HepG2 (cell line): ENCODE measurements at regions not wholly inside any gene's neighbourhood (a gene's known extent, or its start where the extent isn't known, plus 50 kb on each side); places are given as distances from the start of the nearest gene placed in this dataset.

Experiments used
- ATAC-seq: fragments of 200-7000 bp; cut with Tn5 transposase; 3 replicates; pipeline ENCODE4 v1.9.1; 2020; ENCODE audit warnings: mild to moderate bottlenecking, moderate library complexity
- BruUV-seq: library from RNA; stranded (reverse); fragments of 400-500 nt; replicated peaks from 2 replicates; lab custom pipeline; 2021; lab: Mats Ljungman, UMichigan
- CTCF ChIA-PET: fragments of 300-600 bp; formaldehyde crosslinking; extraction: SDS; loops from one replicate; lab custom pipeline; 2021; ENCODE audit warnings: low total read pairs, inconsistent platforms, low intra/inter-chr PET ratio; lab: Yijun Ruan, JAX
- POLR2A ChIA-PET: fragments of 350-600 bp; sonication (Branson Sonifier 250); formaldehyde crosslinking; loops from one replicate; lab custom pipeline; 2020; ENCODE audit warnings: antibody characterized with exemption, inconsistent platforms; lab: Yijun Ruan, JAX
- DNase-seq: peaks from one replicate; pipeline ENCODE4 v3.0.0-alpha.2; 2015; ENCODE audit warnings: low spot score
- FAIRE-seq: peaks from 3 replicates; lab custom pipeline; 2011; peaks lifted over from hg19 to GRCh38; lab: Jason Lieb, UNC
- H2AFZ ChIP-seq: one replicate; pipeline ENCODE4 v1.6.1; 2011; ENCODE audit warnings: low read length, inconsistent platforms
- H3K27ac ChIP-seq: fragments of 300-600 bp; 3 replicates; pipeline ENCODE4 v1.8.0; 2011; ENCODE audit warnings: mixed run types, mild to moderate bottlenecking, mixed read lengths, low read length, inconsistent platforms; ENCODE audit not compliant: insufficient read depth; ENCODE audit errors: extremely low read length
- H3K27me3 ChIP-seq, 2 experiments: fragments of 200-600 bp in 1 of 2; 2 replicates in 1 of 2; 3 replicates in 1 of 2; pipeline versions ENCODE4 v1.6.0 to v1.8.0; 2011; ENCODE audit warnings: low read length in 2 of 2, mild to moderate bottlenecking in 2 of 2, moderate library complexity in 2 of 2, inconsistent platforms in 1 of 2; ENCODE audit not compliant: insufficient read depth in 2 of 2, control insufficient read depth in 1 of 2
- H3K36me3 ChIP-seq, 2 experiments: fragments of 200-600 bp in 1 of 2; replicated peaks in 1 of 2; 2 replicates in 1 of 2; 3 replicates in 1 of 2; pipeline versions ENCODE4 v1.5.1 to v1.8.0; 2011; ENCODE audit warnings: low read length in 2 of 2, inconsistent platforms in 1 of 2; ENCODE audit not compliant: insufficient read depth in 2 of 2, control insufficient read depth in 1 of 2
- H3K4me1 ChIP-seq: 2 replicates; pipeline ENCODE4 v1.5.1; 2012; ENCODE audit warnings: low read length, inconsistent platforms; ENCODE audit not compliant: insufficient read depth
- H3K4me2 ChIP-seq: 2 replicates; pipeline ENCODE4 v1.6.0; 2011; ENCODE audit warnings: low read depth, low read length, inconsistent platforms
- H3K4me3 ChIP-seq, 3 experiments: fragments of 200-600 bp in 1 of 3; sonication (generic), shearing (Covaris generic) in 1 of 3; replicated peaks in 1 of 3; 2 replicates each; pipeline ENCODE4 v1.5.1; 2011 to 2016; ENCODE audit warnings: low read length in 3 of 3, inconsistent platforms in 2 of 3, low read depth in 2 of 3, mild to moderate bottlenecking in 2 of 3, control low read depth in 1 of 3, mixed read lengths in 1 of 3; ENCODE audit not compliant: insufficient read depth in 1 of 3
- H3K79me2 ChIP-seq: one replicate; pipeline ENCODE4 v1.6.1; 2011; ENCODE audit warnings: low read length, inconsistent platforms; ENCODE audit not compliant: insufficient read depth
- H3K9ac ChIP-seq: 2 replicates; pipeline ENCODE4 v1.6.0; 2011; ENCODE audit warnings: mild to moderate bottlenecking, low read depth, low read length, inconsistent platforms; ENCODE audit not compliant: insufficient read depth
- H3K9me3 ChIP-seq: 2 replicates; pipeline ENCODE4 v1.5.1; 2012; ENCODE audit warnings: mild to moderate bottlenecking, low read length
- H4K20me1 ChIP-seq: 2 replicates; pipeline ENCODE4 v1.6.0; 2011; ENCODE audit warnings: inconsistent platforms, mild to moderate bottlenecking, low read length, moderate library complexity; ENCODE audit not compliant: insufficient read depth
- AGO2 ChIP-seq: fragments of 200-400 bp; formaldehyde crosslinking; optimal IDR thresholded peaks from 2 replicates; pipeline ENCODE3; 2017; ENCODE audit warnings: mild to moderate bottlenecking, low read depth, low read length, moderate library complexity
- CBFB ChIP-seq: sonication (generic); formaldehyde crosslinking; IDR thresholded peaks from 2 replicates; pipeline ENCODE4 v1.4.0; 2020; ENCODE audit warnings: missing genetic modification reagents
- GATAD1 ChIP-seq: IDR thresholded peaks from 2 replicates; pipeline ENCODE4 v1.6.1; 2016; ENCODE audit warnings: missing genetic modification reagents, missing compliant biosample characterization
- HNF4A ChIP-seq: sonication (generic); formaldehyde crosslinking; IDR thresholded peaks from 2 replicates; pipeline ENCODE4 v1.4.0; 2020; ENCODE audit warnings: missing genetic modification reagents
- KAT8 ChIP-seq: IDR thresholded peaks from 2 replicates; pipeline ENCODE4 v1.6.1; 2016; ENCODE audit warnings: missing genetic modification reagents, missing compliant biosample characterization
- PHF21A ChIP-seq: sonication (generic); formaldehyde crosslinking; IDR thresholded peaks from 2 replicates; pipeline ENCODE4 v1.5.0; 2020; ENCODE audit warnings: mild to moderate bottlenecking, missing genetic modification reagents
- RXRA ChIP-seq: sonication (generic); formaldehyde crosslinking; IDR thresholded peaks from 2 replicates; pipeline ENCODE4 v1.5.1; 2020; ENCODE audit warnings: missing genetic modification reagents
- SALL2 ChIP-seq: sonication (generic); formaldehyde crosslinking; IDR thresholded peaks from 2 replicates; pipeline ENCODE4 v1.8.1; 2023; ENCODE audit warnings: mild to moderate bottlenecking, missing genetic modification reagents, inconsistent platforms
- SMAD9 ChIP-seq: sonication (generic); formaldehyde crosslinking; IDR thresholded peaks from 2 replicates; pipeline ENCODE4 v1.5.1; 2020; ENCODE audit warnings: mild to moderate bottlenecking, missing genetic modification reagents
- SRY ChIP-seq: sonication (generic); formaldehyde crosslinking; IDR thresholded peaks from 2 replicates; pipeline ENCODE4 v1.8.0; 2022; ENCODE audit warnings: mild to moderate bottlenecking, missing genetic modification reagents
- ZFP36L2 ChIP-seq: sonication (generic); formaldehyde crosslinking; IDR thresholded peaks from 2 replicates; pipeline ENCODE4 v1.4.0; 2020; ENCODE audit warnings: missing genetic modification reagents
- ZNF30 ChIP-seq: sonication (generic); formaldehyde crosslinking; IDR thresholded peaks from 2 replicates; pipeline ENCODE4 v1.5.0; 2020; ENCODE audit warnings: mild to moderate bottlenecking, missing genetic modification reagents
- ZNF44 ChIP-seq: sonication (generic); formaldehyde crosslinking; IDR thresholded peaks from 2 replicates; pipeline ENCODE4 v1.5.1; 2020; ENCODE audit warnings: mild to moderate bottlenecking, missing genetic modification reagents
- ZNF496 ChIP-seq: sonication (generic); formaldehyde crosslinking; IDR thresholded peaks from 2 replicates; pipeline ENCODE4 v1.8.1; 2023; ENCODE audit warnings: mild to moderate bottlenecking, moderate library complexity, missing genetic modification reagents; ENCODE audit not compliant: insufficient replicate concordance
- ZNF577 ChIP-seq: sonication (generic); formaldehyde crosslinking; IDR thresholded peaks from 2 replicates; pipeline ENCODE4 v1.4.0; 2020; ENCODE audit warnings: mild to moderate bottlenecking, low read depth, missing genetic modification reagents, borderline replicate concordance
- ZNF644 ChIP-seq: IDR thresholded peaks from 2 replicates; pipeline ENCODE4 v1.6.1; 2016; ENCODE audit warnings: low read depth
- ZNF841 ChIP-seq: sonication (generic); formaldehyde crosslinking; IDR thresholded peaks from 2 replicates; pipeline ENCODE4 v1.8.1; 2023; ENCODE audit warnings: missing genetic modification reagents, borderline replicate concordance
- ZNF879 ChIP-seq: sonication (generic); formaldehyde crosslinking; IDR thresholded peaks from 2 replicates; pipeline ENCODE4 v1.8.1; 2023; ENCODE audit warnings: missing genetic modification reagents
- ZSCAN12 ChIP-seq: sonication (generic); formaldehyde crosslinking; IDR thresholded peaks from 2 replicates; pipeline ENCODE4 v1.9.0; 2021; ENCODE audit warnings: mild to moderate bottlenecking, missing genetic modification reagents
- ZSCAN20 ChIP-seq: sonication (generic); formaldehyde crosslinking; IDR thresholded peaks from 2 replicates; pipeline ENCODE4 v1.4.0; 2020; ENCODE audit warnings: missing genetic modification reagents, mild to moderate bottlenecking, borderline replicate concordance
- WGBS: methylation state at CpG from one replicate; pipeline ENCODE4 v1.1.6; 2017; ENCODE audit warnings: low lambda C conversion rate; 5-methylcytosine and 5-hydroxymethylcytosine counted together
- in situ Hi-C: cut with HindIII; loops from 2 replicates; pipeline ENCODE4 v1.10.0; 2017; ENCODE audit warnings: low pct_unique_long_range_greater_than_20kb; ENCODE audit not compliant: extremely low pct_ligation_motif_present
- intact Hi-C: fragments of 100-400 bp; cut with micrococcal nuclease; formaldehyde crosslinking; loops from one replicate; pipeline ENCODE4 v1.10.0; 2022; ENCODE audit not compliant: unreplicated experiment
- TF ChIP-seq, protein P1 (sequence below): sonication (generic); formaldehyde crosslinking; conservative IDR thresholded peaks from 2 replicates; pipeline ENCODE4 v1.8.0; 2022; ENCODE audit warnings: low read depth, missing genetic modification reagents
- TF ChIP-seq, protein P2 (sequence below): IDR thresholded peaks from 2 replicates; pipeline ENCODE4 v1.6.1; 2018; ENCODE audit warnings: missing genetic modification reagents
- TF ChIP-seq, protein P3 (sequence below): sonication (generic); formaldehyde crosslinking; IDR thresholded peaks from 2 replicates; pipeline ENCODE4 v1.8.1; 2023; ENCODE audit warnings: mild to moderate bottlenecking, missing genetic modification reagents

DNA sequence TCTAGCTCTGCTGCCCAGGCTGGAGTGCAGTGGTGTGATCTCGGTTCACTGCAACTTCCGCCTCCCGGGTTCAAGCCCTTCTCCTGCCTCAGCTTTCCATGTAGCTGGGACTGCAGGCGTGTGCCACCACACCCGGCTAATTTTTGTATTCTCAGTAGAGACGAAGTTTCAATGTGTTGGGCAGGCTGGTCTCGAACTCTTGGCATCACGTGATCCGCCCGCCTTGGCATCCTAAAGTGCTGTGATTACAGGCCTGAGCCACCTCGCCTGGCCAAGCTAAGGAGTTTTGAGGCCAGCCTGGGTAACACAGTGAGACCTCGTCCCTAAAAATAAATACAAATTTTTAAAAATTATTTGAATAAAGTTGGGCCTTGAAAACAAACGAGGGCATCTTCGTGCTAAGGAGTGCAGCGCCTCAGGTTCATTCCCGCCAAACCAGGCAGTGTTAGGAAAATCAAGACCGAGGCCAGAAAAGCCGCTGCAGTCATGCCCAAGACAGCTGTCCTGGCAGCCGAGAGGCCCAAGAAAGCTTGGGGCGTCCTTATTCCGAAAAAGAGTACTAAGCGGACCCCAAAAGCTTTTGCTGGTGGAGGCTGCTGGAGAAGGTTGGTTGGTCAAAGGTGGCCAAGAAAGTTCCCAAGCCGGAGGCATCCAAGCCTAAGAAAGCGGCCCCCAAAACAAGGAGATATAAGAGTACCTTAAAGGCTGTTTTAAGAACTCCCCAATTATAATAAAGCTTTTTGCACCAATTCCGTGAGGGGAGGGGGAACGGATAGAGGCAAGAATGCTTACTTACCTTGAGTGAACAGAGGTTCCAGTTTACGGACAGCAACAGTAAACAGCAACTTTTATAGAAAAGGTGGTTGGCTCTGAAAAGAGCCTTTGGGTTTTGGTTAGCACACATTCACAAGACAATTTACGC lies 109.0 kb downstream of the HFE start:
- H3K9ac ChIP-seq, result peak overlapping the region; percentile 90
- H3K79me2 ChIP-seq, result peaks cover 14% of the 10 kb centered on the region
- intact Hi-C loops, result loop anchor here (2.0 to 10.0 kb wide), 5 partner anchors 21 to 1699 kb away; a partner anchor contains a TSS
- ChIA-PET POLR2A (interaction anchor here (0.5 to 7.9 kb wide), 25 partner anchors 7 to 1641 kb away, joined by 3 to 336 read pairs (median 6); a partner anchor contains a TSS), CTCF (no interaction called here)
- no peaks in the 10 kb centered on the region; a peak in 1 of 5 replicates for H3K27me3 ChIP-seq
- H3K27ac ChIP-seq, result peak overlapping the region; percentile 94
- WGBS, result 3% methylated on average over 28 of the region's 28 CpGs
- H4K20me1 ChIP-seq, result no peaks in the 10 kb centered on the region
- no peaks in the 10 kb centered on the region for H3K9me3 ChIP-seq
- H3K4me2 ChIP-seq, result peak overlapping the region; percentile 90
- H3K4me3 ChIP-seq, result peak overlapping the region; percentile 81 to 90 (median 87)
- in situ Hi-C loops, result loop anchor here (5.0 kb wide), 1 partner anchor 74 kb away; a partner anchor contains a TSS
- BruUV-seq, result no TSS peak
- no peak for FAIRE-seq
- peak; percentile 39 for DNase-seq
- no peaks in the 10 kb centered on the region for H3K36me3 ChIP-seq
- H3K4me1 ChIP-seq, result peaks cover 30% of the 10 kb centered on the region
- no peak overlapping the region for H2AFZ ChIP-seq
- 0 out of 3 replicates have a peak, but pooled peaks have one; percentile 0 for ATAC-seq
- 0 out of 2 replicates have a peak, but pooled peaks have one; percentile 12 for TF ChIP-seq ZNF879 (CRISPR knock-in tag)
- no peak for TF ChIP-seq ZNF577 (CRISPR knock-in tag)
- no peak for TF ChIP-seq ZNF644 (CRISPR knock-in tag)
- no peak for TF ChIP-seq SRY (CRISPR knock-in tag)
- no peak for TF ChIP-seq ZSCAN12 (CRISPR knock-in tag)
- TF ChIP-seq PHF21A (CRISPR knock-in tag), result peak; percentile 6; the same call in 1 of the 2 replicates
- no peak for TF ChIP-seq ZNF496 (CRISPR knock-in tag)
- 0 out of 2 replicates have a peak, but pooled peaks have one; percentile 5 for TF ChIP-seq CBFB (CRISPR knock-in tag)
- TF ChIP-seq, protein P1, sequence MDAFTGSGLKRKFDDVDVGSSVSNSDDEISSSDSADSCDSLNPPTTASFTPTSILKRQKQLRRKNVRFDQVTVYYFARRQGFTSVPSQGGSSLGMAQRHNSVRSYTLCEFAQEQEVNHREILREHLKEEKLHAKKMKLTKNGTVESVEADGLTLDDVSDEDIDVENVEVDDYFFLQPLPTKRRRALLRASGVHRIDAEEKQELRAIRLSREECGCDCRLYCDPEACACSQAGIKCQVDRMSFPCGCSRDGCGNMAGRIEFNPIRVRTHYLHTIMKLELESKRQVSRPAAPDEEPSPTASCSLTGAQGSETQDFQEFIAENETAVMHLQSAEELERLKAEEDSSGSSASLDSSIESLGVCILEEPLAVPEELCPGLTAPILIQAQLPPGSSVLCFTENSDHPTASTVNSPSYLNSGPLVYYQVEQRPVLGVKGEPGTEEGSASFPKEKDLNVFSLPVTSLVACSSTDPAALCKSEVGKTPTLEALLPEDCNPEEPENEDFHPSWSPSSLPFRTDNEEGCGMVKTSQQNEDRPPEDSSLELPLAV (CRISPR knock-in tag), result no peak
- TF ChIP-seq AGO2, result no peak
- TF ChIP-seq ZNF44 (CRISPR knock-in tag), result no peak
- TF ChIP-seq, protein P2, sequence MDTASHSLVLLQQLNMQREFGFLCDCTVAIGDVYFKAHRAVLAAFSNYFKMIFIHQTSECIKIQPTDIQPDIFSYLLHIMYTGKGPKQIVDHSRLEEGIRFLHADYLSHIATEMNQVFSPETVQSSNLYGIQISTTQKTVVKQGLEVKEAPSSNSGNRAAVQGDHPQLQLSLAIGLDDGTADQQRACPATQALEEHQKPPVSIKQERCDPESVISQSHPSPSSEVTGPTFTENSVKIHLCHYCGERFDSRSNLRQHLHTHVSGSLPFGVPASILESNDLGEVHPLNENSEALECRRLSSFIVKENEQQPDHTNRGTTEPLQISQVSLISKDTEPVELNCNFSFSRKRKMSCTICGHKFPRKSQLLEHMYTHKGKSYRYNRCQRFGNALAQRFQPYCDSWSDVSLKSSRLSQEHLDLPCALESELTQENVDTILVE (CRISPR knock-in tag), result no peak
- no peak for TF ChIP-seq ZNF30 (CRISPR knock-in tag)
- no peak for TF ChIP-seq HNF4A (CRISPR knock-in tag)
- no peak for TF ChIP-seq GATAD1 (CRISPR knock-in tag)
- TF ChIP-seq, protein P3, sequence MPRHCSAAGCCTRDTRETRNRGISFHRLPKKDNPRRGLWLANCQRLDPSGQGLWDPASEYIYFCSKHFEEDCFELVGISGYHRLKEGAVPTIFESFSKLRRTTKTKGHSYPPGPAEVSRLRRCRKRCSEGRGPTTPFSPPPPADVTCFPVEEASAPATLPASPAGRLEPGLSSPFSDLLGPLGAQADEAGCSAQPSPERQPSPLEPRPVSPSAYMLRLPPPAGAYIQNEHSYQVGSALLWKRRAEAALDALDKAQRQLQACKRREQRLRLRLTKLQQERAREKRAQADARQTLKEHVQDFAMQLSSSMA (CRISPR knock-in tag), result no peak
- no peak for TF ChIP-seq ZFP36L2 (CRISPR knock-in tag)
- no peak for TF ChIP-seq SALL2 (CRISPR knock-in tag)
- TF ChIP-seq SMAD9 (CRISPR knock-in tag), result no peak
- TF ChIP-seq ZSCAN20, result 0 out of 2 replicates have a peak, but pooled peaks have one; percentile 3
- TF ChIP-seq KAT8 (CRISPR knock-in tag), result no peak
- TF ChIP-seq ZNF841, result no peak
- TF ChIP-seq RXRA, result 0 out of 2 replicates have a peak, but pooled peaks have one; percentile 3
